SK-N-DZ (cell line): ENCODE measurements at regions not wholly inside any gene's neighbourhood (a gene's known extent, or its start where the extent isn't known, plus 50 kb on each side); places are given as distances from the start of the nearest gene placed in this dataset.

Experiments
- DNase-seq: peaks from one replicate; pipeline ENCODE4 v3.0.0-alpha.2; 2015; ENCODE audit warnings: low spot score

- DNase-seq: no peak
Observed at GRCh38 chr11:19519912-19520641, 192.6 kb upstream of the NAV2 start.

GRCh38 chr11:19519353-19519752, 193.3 kb upstream of the NAV2 start:
- no peak for DNase-seq

- DNase-seq: no peak
Observed at GRCh38 chr11:19513253-19513652, 199.4 kb upstream of the NAV2 start.

GRCh38 chr11:19512618-19513017, 200.0 kb upstream of the NAV2 start:
- no peak for DNase-seq

GRCh38 chr11:19511413-19512183, 201.0 kb upstream of the NAV2 start:
- no peak for DNase-seq

- no peak for DNase-seq
Observed at GRCh38 chr11:19511066-19511412, 201.6 kb upstream of the NAV2 start.

- no peak for DNase-seq
Observed at GRCh38 chr11:19510468-19510867, 202.2 kb upstream of the NAV2 start.

- DNase-seq: no peak
Observed at GRCh38 chr11:19509215-19509614, 203.4 kb upstream of the NAV2 start.

- no peak for DNase-seq
Observed at GRCh38 chr11:19508165-19508564, 204.5 kb upstream of the NAV2 start.

GRCh38 chr11:19506816-19507486, 205.7 kb upstream of the NAV2 start:
- no peak for DNase-seq

GRCh38 chr11:19502691-19503253, 209.9 kb upstream of the NAV2 start:
- DNase-seq: no peak

GRCh38 chr11:19501631-19502030, 211.0 kb upstream of the NAV2 start:
- no peak for DNase-seq

- DNase-seq: no peak
Observed at GRCh38 chr11:19499999-19500398, 212.6 kb upstream of the NAV2 start.

GRCh38 chr11:19499026-19499669, 213.5 kb upstream of the NAV2 start:
- DNase-seq: no peak

- peak; percentile 23 for DNase-seq
Observed at GRCh38 chr11:19493446-19494213, 219.0 kb upstream of the NAV2 start.

- no peak for DNase-seq
Observed at GRCh38 chr11:19482319-19483100, 230.1 kb upstream of the NAV2 start.

GRCh38 chr11:19480540-19480939, 232.1 kb upstream of the NAV2 start:
- no peak for DNase-seq

- DNase-seq: no peak
Observed at GRCh38 chr11:19478891-19479290, 233.7 kb upstream of the NAV2 start.

GRCh38 chr11:19474954-19475721, 234.4 kb upstream of the E2F8 start:
- no peak for DNase-seq
